ENCODE measurements at regions not wholly inside any gene's neighbourhood (a gene's known extent, or its start where the extent isn't known, plus 50 kb on each side); places are given as distances from the start of the nearest gene placed in this dataset.

- peak; percentile 42 to 54 for DNase-seq
Observed at GRCh38 chr17:412211-413015, 59.8 kb upstream of the RPH3AL start.

- no peak for DNase-seq
Observed at GRCh38 chr17:411421-412120, 59.0 kb upstream of the RPH3AL start.

- DNase-seq, result peak in 1 of 2 experiments; percentile 42
Observed at GRCh38 chr17:410543-411401, 58.2 kb upstream of the RPH3AL start.

GRCh38 chr17:409848-410542 lies 57.4 kb upstream of the RPH3AL start:
- peak; percentile 99 to 100 for DNase-seq

GRCh38 chr17:409308-409847 lies 56.8 kb upstream of the RPH3AL start:
- DNase-seq, result no peak

GRCh38 chr17:404703-405102 lies 52.1 kb upstream of the RPH3AL start:
- DNase-seq, result no peak
